Forelimb muscle (tissue), 1 donor: ENCODE measurements at regions not wholly inside any gene's neighbourhood (a gene's known extent, or its start where the extent isn't known, plus 50 kb on each side); places are given as distances from the start of the nearest gene placed in this dataset.

Source experiments
- DNase-seq: peaks from one replicate; pipeline ENCODE4 v3.0.0-alpha.2; 2013; ENCODE audit warnings: low read depth

DNA sequence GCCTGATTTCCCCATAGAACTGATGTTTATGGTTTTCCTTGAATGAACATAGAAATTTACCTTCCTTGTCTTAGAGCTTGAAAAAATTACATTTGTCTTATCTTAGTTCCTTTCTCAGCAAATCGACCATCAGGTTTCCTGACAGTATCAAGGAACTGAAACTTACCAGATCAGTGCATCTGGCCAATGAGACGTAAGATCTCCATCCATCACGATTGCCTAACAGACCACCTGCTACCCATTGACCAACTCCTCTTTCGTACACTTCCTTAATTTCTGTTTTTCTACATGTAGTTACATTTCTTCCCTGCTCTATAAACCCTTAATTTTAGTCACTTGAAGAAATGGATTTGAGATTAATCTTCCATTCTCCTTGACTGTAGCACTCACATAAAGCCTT is 57.4 kb upstream of the TMPRSS15 start:
- DNase-seq = no peak

GRCh38 chr21:18461743-18462142 is 58.2 kb upstream of the TMPRSS15 start:
- DNase-seq = no peak

GRCh38 chr21:18467715-18468114 is 64.1 kb upstream of the TMPRSS15 start:
- DNase-seq = no peak

GRCh38 chr21:18468790-18469189 is 65.2 kb upstream of the TMPRSS15 start:
- DNase-seq = no peak

GRCh38 chr21:18476639-18477038 is 73.1 kb upstream of the TMPRSS15 start:
- DNase-seq = no peak

- DNase-seq = no peak
These were observed 73.5 kb upstream of the TMPRSS15 start for GRCh38 chr21:18477043-18477442.

DNA sequence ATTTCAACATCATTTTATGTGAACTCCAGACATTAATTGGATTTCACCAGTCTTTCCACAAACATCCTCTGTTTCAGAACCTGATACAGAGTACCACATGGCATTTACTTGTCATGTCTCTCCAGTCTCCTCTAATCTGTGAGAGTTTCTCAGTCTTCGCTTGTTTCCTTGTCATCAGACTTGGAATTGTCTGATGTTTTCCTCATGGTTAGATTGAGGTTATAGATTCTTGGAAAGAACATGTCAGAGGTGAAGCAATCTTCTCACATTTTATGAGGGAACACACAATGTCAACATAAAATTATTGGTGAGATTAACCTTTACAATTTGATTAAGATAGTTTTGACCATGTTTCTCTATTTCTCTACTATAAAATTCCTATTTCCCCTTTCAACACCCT is 74.9 kb upstream of the TMPRSS15 start:
- DNase-seq = no peak

GRCh38 chr21:18488252-18488651 is 84.7 kb upstream of the TMPRSS15 start:
- no peak for DNase-seq

- no peak for DNase-seq
These were observed 89.8 kb upstream of the TMPRSS15 start for GRCh38 chr21:18493422-18493821.

DNA sequence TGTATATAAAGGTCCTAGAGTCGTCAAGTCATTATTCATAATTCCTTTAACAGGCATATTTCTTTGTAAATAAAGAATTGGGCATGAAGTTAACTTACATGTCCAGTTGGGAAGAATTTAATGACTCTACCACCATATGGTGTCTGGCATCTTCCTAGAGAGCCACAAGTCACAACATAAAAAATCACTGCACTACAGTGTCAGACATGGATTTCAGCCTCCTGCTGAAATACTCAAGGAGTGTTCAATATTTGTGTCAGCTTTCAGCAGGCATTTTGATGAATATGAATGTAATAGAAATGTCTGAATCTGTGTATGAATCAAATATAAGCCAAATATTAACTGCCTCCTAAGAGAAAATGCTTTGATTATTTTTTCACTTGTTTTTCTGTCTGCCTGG is 91.9 kb upstream of the TMPRSS15 start:
- no peak for DNase-seq

DNA sequence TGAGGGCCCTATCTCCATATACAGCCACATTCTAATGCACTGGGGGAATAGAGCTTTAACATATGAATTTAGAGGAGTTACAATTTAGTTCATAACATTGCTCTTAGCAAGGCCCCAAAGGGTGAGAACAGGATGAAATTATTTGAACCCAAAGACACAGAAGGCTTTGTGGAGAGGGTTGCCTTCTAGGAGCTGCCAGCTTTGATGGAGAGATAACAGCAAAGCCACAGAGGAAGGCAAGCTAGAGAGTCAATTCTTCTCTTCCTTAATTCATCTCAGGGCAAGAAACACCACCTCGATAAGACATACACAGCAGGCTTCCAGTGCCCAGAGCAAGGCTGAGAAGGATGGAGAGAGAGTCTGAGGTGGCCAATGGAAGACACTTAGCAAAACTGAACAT is 94.8 kb upstream of the TMPRSS15 start:
- no peak for DNase-seq

- no peak for DNase-seq
These were observed 96.3 kb upstream of the TMPRSS15 start for GRCh38 chr21:18499761-18500376.

DNA sequence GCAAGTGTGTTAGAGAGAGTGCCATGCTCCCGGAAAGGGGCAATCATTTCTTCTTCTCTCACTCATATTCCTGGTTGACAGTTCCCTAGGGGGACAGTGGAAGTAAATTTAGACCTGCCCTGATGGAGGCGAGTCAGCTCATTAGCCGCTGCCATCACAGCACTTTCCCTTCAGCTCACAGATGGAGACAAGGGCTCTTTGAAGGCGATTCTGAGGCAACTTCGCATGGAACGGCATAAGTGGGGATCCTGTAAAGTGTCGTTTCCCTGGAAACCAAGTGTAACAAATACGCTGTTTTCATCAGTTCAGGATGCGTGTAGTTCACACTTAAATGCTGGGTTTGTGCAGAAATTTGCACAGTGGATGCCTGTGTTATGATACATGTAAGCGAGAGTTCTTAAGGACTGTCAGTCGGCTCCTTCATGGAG is 114.5 kb upstream of the TMPRSS15 start:
- DNase-seq = no peak

DNA sequence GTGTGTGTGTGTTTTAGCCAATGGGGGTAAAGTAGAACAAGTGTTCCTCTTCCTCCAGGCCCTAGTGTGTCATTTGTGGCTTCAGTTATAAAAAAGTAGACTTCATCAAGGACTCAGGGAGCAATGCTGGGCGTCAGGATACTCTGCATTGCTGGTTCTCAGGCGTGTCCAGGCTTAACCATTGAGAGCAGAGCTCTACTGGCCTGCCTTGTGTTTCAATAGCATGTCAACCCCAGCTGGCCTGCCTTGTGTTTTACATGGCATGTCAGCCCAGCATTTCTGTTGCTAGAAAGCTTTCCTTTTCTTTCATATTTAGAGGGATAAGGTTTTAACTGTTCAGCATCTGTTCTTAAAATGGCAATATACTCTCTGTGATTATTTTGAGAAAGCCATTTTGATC is 117.6 kb upstream of the TMPRSS15 start:
- no peak for DNase-seq

GRCh38 chr21:18522181-18522972 is 118.8 kb upstream of the TMPRSS15 start:
- DNase-seq = no peak

DNA sequence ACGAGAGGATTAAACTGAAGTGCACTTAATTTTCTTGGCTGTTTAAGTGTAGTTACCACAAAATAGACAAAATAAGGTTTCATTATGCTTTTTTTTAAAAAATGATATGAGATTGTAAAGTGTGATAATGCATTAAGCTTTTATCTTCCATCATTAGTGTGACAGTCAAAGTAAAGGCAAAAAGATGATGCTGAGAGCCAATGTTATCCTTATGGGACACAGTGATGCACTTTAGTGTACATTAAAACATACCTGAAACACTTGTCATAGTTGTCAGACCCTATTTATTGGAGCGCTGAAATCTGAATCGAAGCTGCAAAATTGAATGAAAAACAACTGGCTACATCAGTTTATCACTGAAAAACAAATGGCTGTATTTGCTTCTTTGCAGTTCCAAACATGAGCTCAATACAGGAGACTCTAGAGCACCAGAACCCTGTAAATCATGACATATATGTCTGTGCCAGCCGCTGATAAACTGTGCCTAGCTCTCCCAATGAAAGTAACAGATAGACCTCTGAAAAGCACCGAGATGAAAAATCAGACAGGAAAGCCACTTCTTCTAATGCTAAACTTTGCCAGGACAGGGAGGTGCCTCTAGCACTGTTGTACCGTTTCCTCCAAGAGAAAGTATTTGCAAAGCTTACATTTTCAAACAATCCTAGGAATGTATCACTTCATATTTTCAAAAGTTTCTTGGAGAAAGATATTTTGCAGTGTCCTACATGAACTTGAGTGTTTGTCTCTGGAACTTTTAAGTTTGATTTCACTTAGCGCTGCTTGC is 120.7 kb upstream of the TMPRSS15 start:
- no peak for DNase-seq

DNA sequence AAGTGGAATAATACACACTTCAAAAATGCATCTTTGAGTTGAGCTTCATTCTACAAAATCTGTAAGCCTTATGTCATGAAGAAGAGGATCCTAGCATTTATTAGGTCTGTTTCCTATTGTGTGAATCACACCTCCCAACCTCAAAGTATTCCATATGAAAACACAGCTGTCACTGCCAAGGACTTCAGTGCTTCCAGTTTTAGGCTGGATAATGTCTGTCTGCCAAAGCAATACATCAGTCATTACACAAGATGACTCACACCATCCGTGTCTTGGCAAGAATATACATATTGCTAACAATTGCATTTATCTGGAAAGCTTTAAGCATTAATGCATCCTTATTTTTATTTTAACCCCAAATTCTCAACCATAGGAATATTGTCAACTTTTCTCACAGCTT is 125.7 kb upstream of the TMPRSS15 start:
- DNase-seq = peak; percentile 89

GRCh38 chr21:18542081-18542480 is 138.5 kb upstream of the TMPRSS15 start:
- no peak for DNase-seq

- DNase-seq = no peak
These were observed 142.3 kb upstream of the TMPRSS15 start for GRCh38 chr21:18545908-18546307.

- DNase-seq = no peak
These were observed 143.8 kb upstream of the TMPRSS15 start for GRCh38 chr21:18547347-18547746.

DNA sequence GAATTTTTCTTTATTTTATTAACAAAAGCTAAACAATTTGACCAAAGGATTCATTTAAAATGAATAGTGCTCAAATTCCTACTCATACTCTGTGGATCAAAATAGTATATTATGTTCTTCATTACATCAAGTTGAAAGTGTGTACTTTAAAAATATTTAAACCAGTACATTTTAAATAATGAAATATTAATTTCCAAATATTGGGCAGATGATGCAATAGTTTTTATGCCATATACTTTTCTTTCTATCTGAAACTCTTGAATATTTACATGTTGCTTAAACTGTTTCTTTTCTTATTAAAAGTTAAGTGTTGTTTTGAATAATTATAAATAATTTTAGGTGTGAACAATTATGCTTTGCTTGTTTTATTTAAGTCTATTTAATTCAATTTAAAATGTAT is 144.7 kb upstream of the TMPRSS15 start:
- no peak for DNase-seq

DNA sequence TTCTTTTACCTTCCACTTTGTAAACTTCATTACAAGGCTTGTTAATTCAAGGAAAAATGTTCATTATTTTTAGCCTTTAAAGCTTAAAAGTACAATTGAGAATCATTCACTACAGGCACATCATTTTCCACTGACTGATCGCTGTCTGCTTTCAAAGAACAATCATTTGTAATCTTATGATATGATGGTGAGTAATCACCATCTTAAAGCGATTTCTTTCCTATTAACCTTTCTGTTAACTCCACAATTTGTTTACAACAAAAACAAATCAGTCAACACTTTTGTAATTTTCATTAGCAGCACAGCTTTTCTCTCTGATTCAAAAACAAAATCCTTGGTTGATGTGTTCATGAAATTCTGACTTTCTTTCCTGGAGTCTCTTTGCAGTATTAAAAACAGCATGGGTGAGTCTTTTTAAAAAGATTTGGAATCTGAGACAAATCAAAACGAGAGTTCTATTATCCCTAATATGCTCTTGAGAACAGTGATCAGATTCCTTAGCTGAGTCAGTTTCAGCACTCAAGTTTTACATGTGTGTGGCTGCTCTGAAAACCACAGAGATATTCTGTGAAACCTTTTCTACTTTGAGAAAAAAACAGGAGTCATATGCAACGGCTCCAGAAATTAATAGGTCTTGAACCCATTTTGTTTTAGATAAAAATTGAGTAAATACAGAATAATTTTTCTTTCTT is 145.8 kb upstream of the TMPRSS15 start:
- DNase-seq = no peak
